ENCODE measurements at regions not wholly inside any gene's neighbourhood (a gene's known extent, or its start where the extent isn't known, plus 50 kb on each side); places are given as distances from the start of the nearest gene placed in this dataset.

GRCh38 chr17:13359774-13360173, 242.0 kb downstream of the HS3ST3A1 start:
- TF ChIP-seq EZH2 (IDR thresholded peaks at IDR 0.05) (no peak), POLR2AphosphoS5 (IDR thresholded peaks at IDR 0.05; ENCODE audit: borderline replicate concordance, low read depth, low read length) (no peak)
